ENCODE measurements at regions not wholly inside any gene's neighbourhood (a gene's known extent, or its start where the extent isn't known, plus 50 kb on each side); places are given as distances from the start of the nearest gene placed in this dataset.

- intact Hi-C loops (cut with DNase I): no loop called here
- no peak overlapping the region for H3K4me3 ChIP-seq
- TF ChIP-seq POLR2A (IDR thresholded peaks at IDR 0.05) (no peak), EP300 (IDR thresholded peaks at IDR 0.05) (no peak)
- TF ChIP-seq, protein P1, sequence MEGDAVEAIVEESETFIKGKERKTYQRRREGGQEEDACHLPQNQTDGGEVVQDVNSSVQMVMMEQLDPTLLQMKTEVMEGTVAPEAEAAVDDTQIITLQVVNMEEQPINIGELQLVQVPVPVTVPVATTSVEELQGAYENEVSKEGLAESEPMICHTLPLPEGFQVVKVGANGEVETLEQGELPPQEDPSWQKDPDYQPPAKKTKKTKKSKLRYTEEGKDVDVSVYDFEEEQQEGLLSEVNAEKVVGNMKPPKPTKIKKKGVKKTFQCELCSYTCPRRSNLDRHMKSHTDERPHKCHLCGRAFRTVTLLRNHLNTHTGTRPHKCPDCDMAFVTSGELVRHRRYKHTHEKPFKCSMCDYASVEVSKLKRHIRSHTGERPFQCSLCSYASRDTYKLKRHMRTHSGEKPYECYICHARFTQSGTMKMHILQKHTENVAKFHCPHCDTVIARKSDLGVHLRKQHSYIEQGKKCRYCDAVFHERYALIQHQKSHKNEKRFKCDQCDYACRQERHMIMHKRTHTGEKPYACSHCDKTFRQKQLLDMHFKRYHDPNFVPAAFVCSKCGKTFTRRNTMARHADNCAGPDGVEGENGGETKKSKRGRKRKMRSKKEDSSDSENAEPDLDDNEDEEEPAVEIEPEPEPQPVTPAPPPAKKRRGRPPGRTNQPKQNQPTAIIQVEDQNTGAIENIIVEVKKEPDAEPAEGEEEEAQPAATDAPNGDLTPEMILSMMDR (IDR thresholded peaks at IDR 0.05): no peak
- H3K9me3 ChIP-seq: no peaks in the 10 kb centered on the region
- no peaks in the 10 kb centered on the region for H3K36me3 ChIP-seq
- no peak for DNase-seq
- H3K27me3 ChIP-seq: no peaks in the 10 kb centered on the region
- no peaks in the 10 kb centered on the region for H3K4me1 ChIP-seq (ENCODE audit: insufficient read depth)
- no peak overlapping the region for H3K27ac ChIP-seq
- 36 to 48% (median 46%) methylated on average over 3 of the region's 3 CpGs for WGBS, 3 donors
These were observed 152.1 kb upstream of the CCDC150 start for GRCh38 chr2:196487417-196487816.

- intact Hi-C loops (cut with DNase I): loop anchor here in 1 of 4 donors (2.0 kb wide), 1 partner anchor 43 kb away; no protein-coding TSS in a partner anchor
- H3K27me3 ChIP-seq: no peaks in the 10 kb centered on the region
- H3K36me3 ChIP-seq: no peaks in the 10 kb centered on the region
- no peaks in the 10 kb centered on the region for H3K9me3 ChIP-seq
- 40 to 52% (median 47%) methylated on average over 1 of the region's 1 CpG for WGBS, 3 donors
- TF ChIP-seq EP300 (IDR thresholded peaks at IDR 0.05) (no peak), POLR2A (IDR thresholded peaks at IDR 0.05) (no peak)
- TF ChIP-seq, protein P1 (IDR thresholded peaks at IDR 0.05): no peak
- no peak overlapping the region for H3K4me3 ChIP-seq
- H3K4me1 ChIP-seq (ENCODE audit: insufficient read depth): no peaks in the 10 kb centered on the region
- no peak overlapping the region for H3K27ac ChIP-seq
- no peak for DNase-seq
These were observed 150.1 kb upstream of the CCDC150 start for GRCh38 chr2:196489371-196489770.

- H3K36me3 ChIP-seq: no peaks in the 10 kb centered on the region
- intact Hi-C loops (cut with DNase I): no loop called here
- WGBS, 3 donors: 89 to 96% (median 94%) methylated on average over 3 of the region's 3 CpGs
These were observed 146.6 kb upstream of the CCDC150 start for GRCh38 chr2:196492946-196493345.

GRCh38 chr2:196498962-196499361 lies 140.6 kb upstream of the CCDC150 start:
- H3K4me1 ChIP-seq (ENCODE audit: insufficient read depth): no peaks in the 10 kb centered on the region
- intact Hi-C loops (cut with DNase I): no loop called here
- H3K9me3 ChIP-seq: no peaks in the 10 kb centered on the region
- H3K27ac ChIP-seq: no peak overlapping the region
- TF ChIP-seq, protein P1 (IDR thresholded peaks at IDR 0.05): no peak
- TF ChIP-seq EP300 (IDR thresholded peaks at IDR 0.05) (no peak), POLR2A (IDR thresholded peaks at IDR 0.05) (no peak)
- DNase-seq: no peak
- H3K36me3 ChIP-seq: no peaks in the 10 kb centered on the region
- H3K4me3 ChIP-seq: no peak overlapping the region
- no peaks in the 10 kb centered on the region for H3K27me3 ChIP-seq
- 74% methylated on average over 3 of the region's 3 CpGs for WGBS, 3 donors

More at GRCh38 chr2:196492946-196493345, 146.6 kb upstream of the CCDC150 start:
- Histone ChIP-seq H3K9me3 (no peaks in the 10 kb centered on the region), H3K27me3 (no peaks in the 10 kb centered on the region), H3K4me3 (no peak overlapping the region), H3K27ac (no peak overlapping the region), H3K4me1 (ENCODE audit: insufficient read depth) (no peaks in the 10 kb centered on the region)
- TF ChIP-seq, protein P1 (IDR thresholded peaks at IDR 0.05): no peak
- TF ChIP-seq POLR2A (IDR thresholded peaks at IDR 0.05): no peak
- TF ChIP-seq EP300 (IDR thresholded peaks at IDR 0.05): no peak
- no peak for DNase-seq

Measured in ovary (tissue), 7 donors.